Psoas muscle (tissue), 7 donors: ENCODE measurements at regions not wholly inside any gene's neighbourhood (a gene's known extent, or its start where the extent isn't known, plus 50 kb on each side); places are given as distances from the start of the nearest gene placed in this dataset.

Source experiments
- ATAC-seq, 4 donors: fragments of 200-7000 bp; cut with Tn5 transposase; one replicate each; pipeline ENCODE4 v1.9.1; 2020; ENCODE audit warnings: moderate library complexity in 3 of 4, mild to moderate bottlenecking in 2 of 4
- DNase-seq, 2 donors: peaks; one replicate each; pipeline ENCODE4 v3.0.0-alpha.2; 2020
- H3K27ac ChIP-seq: fragments of 200-600 bp; one replicate; pipeline ENCODE4 v1.8.0; 2022
- H3K27me3 ChIP-seq, 3 donors: fragments of 200-600 bp in 1 of 3; one replicate each; pipeline versions ENCODE4 v1.6.1 to v1.8.0; 2013 to 2022; ENCODE audit warnings: low read length in 2 of 3, mild to moderate bottlenecking in 2 of 3, moderate library complexity in 1 of 3; ENCODE audit not compliant: insufficient read depth in 3 of 3
- H3K36me3 ChIP-seq, 2 donors: fragments of 200-600 bp in 1 of 2; one replicate each; pipeline versions ENCODE4 v1.6.1 to v1.8.0; 2013 to 2022; ENCODE audit warnings: low read depth in 1 of 2, mild to moderate bottlenecking in 1 of 2, moderate library complexity in 1 of 2; ENCODE audit not compliant: insufficient read depth in 1 of 2
- H3K4me1 ChIP-seq: fragments of 200-600 bp; one replicate; pipeline ENCODE4 v1.8.0; 2022
- H3K4me3 ChIP-seq: fragments of 200-600 bp; one replicate; pipeline ENCODE4 v1.8.0; 2022; ENCODE audit warnings: mild to moderate bottlenecking
- H3K9me3 ChIP-seq: fragments of 200-600 bp; one replicate; pipeline ENCODE4 v1.8.0; 2022
- WGBS, 3 donors: extraction: QIAGEN DNeasy Blood & Tissue Kit; methylation state at CpG; one replicate each; pipeline versions ENCODE4 v1.1.6 to v1.1.7; 2013; 5-methylcytosine and 5-hydroxymethylcytosine counted together
- intact Hi-C, 2 donors: fragments of 100-400 bp; cut with DNase I; formaldehyde crosslinking; loops; one replicate each; pipeline versions ENCODE4 v1.11.0 to v1.14.2; 2022
- TF ChIP-seq, protein P1 (sequence below): fragments of 200-600 bp; IDR thresholded peaks from one replicate; pipeline ENCODE4 v1.8.0; 2022; ENCODE audit warnings: antibody characterized with exemption
- donor health status: healthy with polysubstance abuse.
- donor health status: DM: no; HTN: no; CAD: no; lungs with moderate emphysema.
- donor health status: Bipolar disorder and iron deficiency.
- donor health status: healthy.
- donor health status: DM: yes; HTN: yes; CAD: no.
- donor health status: DM: no; HTN: no; CAD: no.
- donor health status: DM: yes; HTN: yes; CAD: no.

GRCh38 chr2:163011000-163011399, 172.4 kb upstream of the KCNH7 start:
- intact Hi-C loops: no loop called here
- no peaks in the 10 kb centered on the region for H3K27me3 ChIP-seq
- no peak for DNase-seq
- H3K4me3 ChIP-seq: no peak overlapping the region
- no peaks in the 10 kb centered on the region for H3K9me3 ChIP-seq
- H3K27ac ChIP-seq: no peak overlapping the region
- no peak for ATAC-seq
- no peaks in the 10 kb centered on the region for H3K4me1 ChIP-seq
- TF ChIP-seq, protein P1, sequence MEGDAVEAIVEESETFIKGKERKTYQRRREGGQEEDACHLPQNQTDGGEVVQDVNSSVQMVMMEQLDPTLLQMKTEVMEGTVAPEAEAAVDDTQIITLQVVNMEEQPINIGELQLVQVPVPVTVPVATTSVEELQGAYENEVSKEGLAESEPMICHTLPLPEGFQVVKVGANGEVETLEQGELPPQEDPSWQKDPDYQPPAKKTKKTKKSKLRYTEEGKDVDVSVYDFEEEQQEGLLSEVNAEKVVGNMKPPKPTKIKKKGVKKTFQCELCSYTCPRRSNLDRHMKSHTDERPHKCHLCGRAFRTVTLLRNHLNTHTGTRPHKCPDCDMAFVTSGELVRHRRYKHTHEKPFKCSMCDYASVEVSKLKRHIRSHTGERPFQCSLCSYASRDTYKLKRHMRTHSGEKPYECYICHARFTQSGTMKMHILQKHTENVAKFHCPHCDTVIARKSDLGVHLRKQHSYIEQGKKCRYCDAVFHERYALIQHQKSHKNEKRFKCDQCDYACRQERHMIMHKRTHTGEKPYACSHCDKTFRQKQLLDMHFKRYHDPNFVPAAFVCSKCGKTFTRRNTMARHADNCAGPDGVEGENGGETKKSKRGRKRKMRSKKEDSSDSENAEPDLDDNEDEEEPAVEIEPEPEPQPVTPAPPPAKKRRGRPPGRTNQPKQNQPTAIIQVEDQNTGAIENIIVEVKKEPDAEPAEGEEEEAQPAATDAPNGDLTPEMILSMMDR: no peak
- WGBS, 3 donors: 48 to 58% (median 56%) methylated on average over 1 of the region's 1 CpG
- H3K36me3 ChIP-seq: no peaks in the 10 kb centered on the region

GRCh38 chr2:163008642-163009041, 170.1 kb upstream of the KCNH7 start:
- no peaks in the 10 kb centered on the region for H3K4me1 ChIP-seq
- no peak for ATAC-seq
- intact Hi-C loops: no loop called here
- WGBS, 3 donors: 85 to 89% (median 86%) methylated on average over 2 of the region's 2 CpGs
- no peaks in the 10 kb centered on the region for H3K9me3 ChIP-seq
- H3K4me3 ChIP-seq: no peak overlapping the region
- TF ChIP-seq, protein P1: no peak
- no peaks in the 10 kb centered on the region for H3K36me3 ChIP-seq
- H3K27me3 ChIP-seq: no peaks in the 10 kb centered on the region
- no peak for DNase-seq
- no peak overlapping the region for H3K27ac ChIP-seq

DNA sequence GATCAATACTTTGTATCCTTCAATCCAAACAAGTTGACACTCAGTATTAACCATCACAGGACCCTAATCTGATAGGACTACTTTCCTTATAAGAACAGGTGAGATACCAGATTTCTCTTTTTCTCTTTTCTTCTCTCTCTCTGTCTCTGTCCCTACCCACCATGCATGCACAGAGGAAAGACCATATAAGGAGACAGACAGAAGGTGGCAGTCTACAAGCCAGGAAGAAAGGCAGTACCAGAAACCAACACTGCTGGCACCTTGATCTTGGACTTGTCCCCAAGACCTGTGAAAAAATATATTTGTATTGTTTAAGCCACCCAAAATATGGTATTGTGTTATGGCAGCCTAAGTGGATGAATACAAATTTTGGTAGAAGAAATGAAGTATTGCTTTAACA, 156.2 kb upstream of the KCNH7 start:
- DNase-seq: no peak
- Histone ChIP-seq H3K27me3 (no peaks in the 10 kb centered on the region), H3K36me3 (no peaks in the 10 kb centered on the region), H3K4me1 (no peaks in the 10 kb centered on the region), H3K27ac (no peak overlapping the region), H3K4me3 (no peak overlapping the region), H3K9me3 (no peaks in the 10 kb centered on the region)
- TF ChIP-seq, protein P1: no peak
- ATAC-seq: no peak
- intact Hi-C loops: no loop called here

- 75 to 83% (median 79%) methylated on average over 3 of the region's 3 CpGs for WGBS, 3 donors
- H3K9me3 ChIP-seq: no peaks in the 10 kb centered on the region
- no peaks in the 10 kb centered on the region for H3K36me3 ChIP-seq
- H3K4me3 ChIP-seq: no peak overlapping the region
- no peaks in the 10 kb centered on the region for H3K27me3 ChIP-seq
- no peak overlapping the region for H3K27ac ChIP-seq
- no peaks in the 10 kb centered on the region for H3K4me1 ChIP-seq
- intact Hi-C loops: no loop called here
- TF ChIP-seq, protein P1: no peak
- DNase-seq: no peak
- ATAC-seq: no peak
Measured at GRCh38 chr2:162992828-162993227, 154.3 kb upstream of the KCNH7 start.

GRCh38 chr2:162989507-162989906, 150.9 kb upstream of the KCNH7 start:
- H3K27me3 ChIP-seq: no peaks in the 10 kb centered on the region
- ATAC-seq: no peak
- no peak overlapping the region for H3K27ac ChIP-seq
- H3K4me3 ChIP-seq: no peak overlapping the region
- no peak for DNase-seq
- intact Hi-C loops: no loop called here
- WGBS, 3 donors: 54 to 69% (median 55%) methylated on average over 3 of the region's 3 CpGs
- TF ChIP-seq, protein P1: no peak
- H3K36me3 ChIP-seq: no peaks in the 10 kb centered on the region
- H3K9me3 ChIP-seq: no peaks in the 10 kb centered on the region
- H3K4me1 ChIP-seq: no peaks in the 10 kb centered on the region
